GM10248 (cell line): ENCODE measurements at regions not wholly inside any gene's neighbourhood (a gene's known extent, or its start where the extent isn't known, plus 50 kb on each side); places are given as distances from the start of the nearest gene placed in this dataset.

ENCODE experiments used
- CTCF ChIA-PET: fragments of 300-600 bp; sonication (Branson Sonifier 250); formaldehyde crosslinking; extraction: SDS; loops from one replicate; lab custom pipeline; 2021; ENCODE audit warnings: antibody characterized with exemption; lab: Yijun Ruan, JAX
- POLR2A ChIA-PET: fragments of 350-650 bp; sonication (Branson Sonifier 250); formaldehyde crosslinking; extraction: SDS; loops from one replicate; lab custom pipeline; 2020; ENCODE audit warnings: antibody characterized with exemption; lab: Yijun Ruan, JAX
- DNase-seq: peaks from one replicate; pipeline ENCODE4 v3.0.0; 2012; ENCODE audit errors: extremely low spot score
- CTCF ChIP-seq: IDR thresholded peaks from 2 replicates; pipeline ENCODE4 v1.5.1; 2012; ENCODE audit warnings: mild to moderate bottlenecking, low read depth; ENCODE audit errors: extremely low read depth, missing control alignments, control extremely low read depth

DNA sequence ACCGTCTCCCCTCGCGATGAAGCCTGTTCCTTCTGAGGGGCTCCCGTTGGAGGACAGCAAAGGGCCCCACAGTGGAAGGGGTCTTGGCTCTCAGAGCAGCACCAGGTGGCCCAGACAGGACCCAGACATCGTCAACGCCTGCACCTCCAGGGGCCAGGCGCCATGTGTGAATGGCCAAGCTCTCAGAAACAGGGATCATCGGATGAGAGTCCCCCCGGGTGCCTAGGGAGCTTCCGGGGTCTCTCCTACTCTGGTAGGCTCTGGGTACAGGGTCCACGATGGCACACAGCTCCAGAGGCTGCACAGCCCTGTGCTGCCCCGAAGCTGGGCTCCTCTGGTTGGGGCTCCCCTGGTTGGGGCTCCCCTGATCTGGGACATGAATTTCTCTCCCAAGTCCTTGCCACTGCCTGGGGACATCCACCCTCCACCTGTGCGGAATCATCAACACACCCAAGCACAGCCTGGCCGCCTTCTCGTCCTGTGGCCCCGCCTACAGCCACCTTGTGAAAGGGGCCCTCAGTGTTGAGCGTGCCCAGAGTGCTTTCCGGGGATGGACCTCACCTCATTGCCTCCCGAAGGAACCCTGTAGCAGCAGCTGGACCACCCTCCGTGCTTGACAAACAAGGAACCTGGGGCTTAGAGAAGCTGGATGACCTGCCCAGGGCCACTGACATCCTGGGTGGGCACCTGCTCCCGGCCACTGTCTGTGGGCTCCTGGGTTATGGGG is 929.0 kb downstream of the BRD1 start:
- TF ChIP-seq CTCF: no peak
- CTCF ChIA-PET: no interaction called here
- no peak for DNase-seq
- POLR2A ChIA-PET: no interaction called here

DNA sequence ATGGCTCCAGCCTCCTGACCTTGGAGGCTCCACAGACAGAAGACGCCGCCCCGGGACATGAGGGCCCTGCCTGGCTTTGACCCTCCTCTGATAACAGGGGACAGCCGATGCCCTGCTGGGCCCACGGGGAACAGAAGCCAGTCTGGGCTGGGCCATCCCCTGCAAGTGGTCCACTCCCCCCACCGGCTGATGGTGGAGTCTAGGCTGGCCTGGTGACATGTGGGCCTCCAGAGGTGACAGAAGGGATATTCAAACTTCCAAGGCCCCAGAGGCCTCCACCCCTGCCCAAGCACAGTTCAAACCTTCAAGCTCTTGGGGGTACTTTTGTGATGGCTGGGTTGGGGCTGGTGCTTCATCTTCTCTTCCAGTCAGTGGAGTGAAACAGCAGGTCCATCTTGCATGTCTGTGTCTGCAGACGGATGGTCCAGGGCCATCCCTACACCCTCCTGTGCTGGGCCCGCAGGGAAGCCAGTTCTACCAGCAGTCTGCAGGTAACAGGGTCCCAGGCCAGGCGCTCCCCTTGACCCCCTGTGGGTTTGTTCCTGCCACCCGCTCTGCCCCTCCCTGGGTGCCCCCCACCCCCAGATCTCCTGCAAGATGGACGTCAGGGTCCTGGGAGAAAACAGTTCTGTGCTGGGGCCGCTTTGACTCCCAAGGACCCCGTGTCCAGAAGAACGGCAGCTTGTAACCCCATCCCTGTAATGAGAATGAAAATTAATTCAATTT is 929.9 kb downstream of the BRD1 start:
- CTCF ChIA-PET: no interaction called here
- POLR2A ChIA-PET: no interaction called here
- DNase-seq: no peak
- TF ChIP-seq CTCF: no peak

DNA sequence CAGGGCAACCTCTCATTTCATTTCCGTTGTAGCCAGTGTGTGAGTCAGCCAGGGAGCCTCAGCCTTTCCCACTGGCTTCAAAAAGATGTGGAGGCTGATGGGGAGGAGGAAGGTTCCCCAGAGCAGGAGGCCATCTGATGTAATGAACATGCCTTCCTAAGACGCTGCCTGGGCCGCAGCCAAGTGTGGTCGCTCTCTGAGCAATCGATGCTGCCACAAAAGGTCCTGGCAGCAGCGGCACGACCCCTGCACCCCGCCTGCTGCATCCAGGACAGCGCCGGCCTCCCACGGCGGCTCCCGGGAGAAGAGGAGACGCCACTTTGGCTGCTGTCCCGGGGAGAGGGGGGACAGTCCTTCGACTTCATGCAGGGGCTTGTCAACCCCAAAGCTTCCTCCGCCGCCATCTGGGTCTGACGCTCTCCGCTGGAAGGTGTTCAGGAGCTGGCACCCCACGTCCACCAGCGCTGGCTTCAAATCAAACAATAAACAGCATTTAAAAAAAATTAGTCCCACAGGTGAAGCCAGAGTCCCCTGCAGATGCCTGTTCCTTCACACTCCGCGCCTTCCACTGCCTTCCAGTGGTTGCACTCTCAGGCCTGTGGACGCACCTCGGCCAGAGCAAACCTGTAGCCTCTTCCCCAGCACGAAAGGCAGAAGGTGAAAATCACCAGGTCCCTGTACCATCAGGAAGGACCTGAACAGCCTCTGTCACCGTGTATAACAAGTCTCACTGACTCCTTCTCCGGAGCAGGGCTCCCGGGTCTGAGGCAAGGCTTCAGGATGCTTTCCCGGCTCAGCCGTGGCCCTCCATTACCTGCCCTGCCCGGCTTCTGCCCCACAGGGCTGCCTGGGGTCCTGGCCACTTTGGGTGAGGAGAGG is 930.7 kb downstream of the BRD1 start:
- TF ChIP-seq CTCF: no peak
- ChIA-PET CTCF (no interaction called here), POLR2A (no interaction called here)
- no peak for DNase-seq

DNA sequence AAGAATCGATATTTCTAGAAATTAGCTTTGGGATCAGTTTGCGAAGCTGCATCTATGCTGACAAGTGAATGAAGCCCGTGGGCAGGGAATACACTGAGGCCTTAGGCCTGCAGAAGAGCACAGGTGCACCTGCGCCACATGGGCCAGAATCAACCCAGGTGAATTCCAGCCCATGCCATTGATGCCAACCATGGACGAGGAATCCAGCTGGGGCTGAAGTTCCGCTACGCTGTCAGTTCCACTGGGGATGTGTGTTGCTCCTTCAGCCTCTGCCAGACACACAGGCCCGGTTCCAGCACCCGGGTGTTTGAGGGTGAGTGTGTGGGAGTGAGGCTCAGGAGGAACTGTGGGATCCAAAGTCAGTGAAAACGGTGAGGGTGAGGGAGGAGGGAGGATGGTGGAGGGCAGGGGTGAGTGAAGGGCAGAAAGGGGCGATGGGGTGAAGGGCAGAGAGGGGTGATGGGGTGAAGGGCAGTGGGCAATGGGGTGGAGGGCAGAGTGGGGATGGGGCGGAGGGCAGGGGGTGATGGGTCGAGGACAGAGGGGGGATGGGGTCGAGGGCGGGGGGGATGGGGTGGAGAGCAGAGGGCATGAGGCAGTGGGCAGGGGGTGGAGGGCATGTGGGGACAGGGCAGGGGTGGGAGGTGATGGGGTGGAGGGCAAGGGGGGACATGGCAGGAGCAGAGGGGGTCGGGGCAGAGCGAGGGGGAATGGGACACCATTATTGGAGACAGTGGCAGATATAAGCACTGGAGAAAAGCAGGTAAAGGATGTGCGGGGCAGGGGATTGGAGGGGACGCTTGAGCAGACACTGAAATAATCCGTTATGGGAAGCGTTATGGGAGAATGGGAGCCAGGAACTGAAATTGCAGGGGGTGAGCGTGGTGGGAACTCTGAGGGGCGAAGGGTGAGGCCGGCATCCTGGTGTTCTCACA is 931.6 kb downstream of the BRD1 start:
- ChIA-PET CTCF (no interaction called here), POLR2A (no interaction called here)
- TF ChIP-seq CTCF: no peak
- DNase-seq: no peak

GRCh38 chr22:48895336-48895735 is 932.3 kb downstream of the BRD1 start:
- no peak for DNase-seq
- POLR2A ChIA-PET: no interaction called here
- TF ChIP-seq CTCF: no peak
- CTCF ChIA-PET: no interaction called here
